ENCODE measurements at regions not wholly inside any gene's neighbourhood (a gene's known extent, or its start where the extent isn't known, plus 50 kb on each side); places are given as distances from the start of the nearest gene placed in this dataset.
"Not testable (repeated sequence)": the region's sequence is repeated elsewhere in the genome, so short reads cannot be mapped to it uniquely, and the experiment has no call there.

- not testable (repeated sequence) for H3K4me2 ChIP-seq (ENCODE audit: low read length); H3K4me1 ChIP-seq (ENCODE audit: insufficient read depth, low read length, severe bottlenecking); H2AFZ ChIP-seq (ENCODE audit: low read length); H3K9ac ChIP-seq (ENCODE audit: low read length); H3K9me2 ChIP-seq (ENCODE audit: low read depth, low read length); H3K27me3 ChIP-seq (ENCODE audit: insufficient read depth, low read length); H4K20me1 ChIP-seq (ENCODE audit: insufficient read depth, low read length); H3K27ac ChIP-seq (ENCODE audit: low read depth, low read length, poor library complexity, severe bottlenecking); H3K36me3 ChIP-seq (ENCODE audit: insufficient read depth, low read length); H3K4me3 ChIP-seq (ENCODE audit: low read depth, low read length, poor library complexity, severe bottlenecking); H3K79me2 ChIP-seq (ENCODE audit: insufficient read depth, low read length); H3F3A ChIP-seq (ENCODE audit: insufficient read depth, low read length); H3K9me3 ChIP-seq (ENCODE audit: low read length)
These were observed 54.8 kb upstream of the FAM90A1 start for GRCh38 chr12:8282181-8282580.

GRCh38 chr12:8285681-8286080, 58.3 kb upstream of the FAM90A1 start:
- not testable (repeated sequence) for H3K79me2 ChIP-seq (ENCODE audit: insufficient read depth, low read length); H3K4me3 ChIP-seq (ENCODE audit: low read depth, low read length, poor library complexity, severe bottlenecking); H3K36me3 ChIP-seq (ENCODE audit: insufficient read depth, low read length); H2AFZ ChIP-seq (ENCODE audit: low read length); H3F3A ChIP-seq (ENCODE audit: insufficient read depth, low read length); H3K4me2 ChIP-seq (ENCODE audit: low read length); H3K9me2 ChIP-seq (ENCODE audit: low read depth, low read length); H3K4me1 ChIP-seq (ENCODE audit: insufficient read depth, low read length, severe bottlenecking); H3K9me3 ChIP-seq (ENCODE audit: low read length); H3K9ac ChIP-seq (ENCODE audit: low read length); H3K27ac ChIP-seq (ENCODE audit: low read depth, low read length, poor library complexity, severe bottlenecking); H4K20me1 ChIP-seq (ENCODE audit: insufficient read depth, low read length); H3K27me3 ChIP-seq (ENCODE audit: insufficient read depth, low read length)

GRCh38 chr12:8291764-8292163, 64.3 kb upstream of the FAM90A1 start:
- not testable (repeated sequence) for H3K79me2 ChIP-seq (ENCODE audit: insufficient read depth, low read length); H3K27me3 ChIP-seq (ENCODE audit: insufficient read depth, low read length); H4K20me1 ChIP-seq (ENCODE audit: insufficient read depth, low read length); H3K4me1 ChIP-seq (ENCODE audit: insufficient read depth, low read length, severe bottlenecking); H3F3A ChIP-seq (ENCODE audit: insufficient read depth, low read length); H3K9ac ChIP-seq (ENCODE audit: low read length); H3K36me3 ChIP-seq (ENCODE audit: insufficient read depth, low read length); H3K9me2 ChIP-seq (ENCODE audit: low read depth, low read length); H3K4me2 ChIP-seq (ENCODE audit: low read length); H3K4me3 ChIP-seq (ENCODE audit: low read depth, low read length, poor library complexity, severe bottlenecking); H3K27ac ChIP-seq (ENCODE audit: low read depth, low read length, poor library complexity, severe bottlenecking); H3K9me3 ChIP-seq (ENCODE audit: low read length); H2AFZ ChIP-seq (ENCODE audit: low read length)

GRCh38 chr12:8294662-8295061, 67.2 kb upstream of the FAM90A1 start:
- H3K27me3 ChIP-seq (ENCODE audit: insufficient read depth, low read length); H4K20me1 ChIP-seq (ENCODE audit: insufficient read depth, low read length); H3K9me3 ChIP-seq (ENCODE audit: low read length); H3K27ac ChIP-seq (ENCODE audit: low read depth, low read length, poor library complexity, severe bottlenecking); H3K4me3 ChIP-seq (ENCODE audit: low read depth, low read length, poor library complexity, severe bottlenecking); H2AFZ ChIP-seq (ENCODE audit: low read length); H3F3A ChIP-seq (ENCODE audit: insufficient read depth, low read length); H3K4me2 ChIP-seq (ENCODE audit: low read length); H3K36me3 ChIP-seq (ENCODE audit: insufficient read depth, low read length); H3K4me1 ChIP-seq (ENCODE audit: insufficient read depth, low read length, severe bottlenecking); H3K9ac ChIP-seq (ENCODE audit: low read length); H3K9me2 ChIP-seq (ENCODE audit: low read depth, low read length); H3K79me2 ChIP-seq (ENCODE audit: insufficient read depth, low read length): not testable (repeated sequence)

- not testable (repeated sequence) for H2AFZ ChIP-seq (ENCODE audit: low read length); H3K9ac ChIP-seq (ENCODE audit: low read length); H3K4me3 ChIP-seq (ENCODE audit: low read depth, low read length, poor library complexity, severe bottlenecking); H3K79me2 ChIP-seq (ENCODE audit: insufficient read depth, low read length); H3K4me2 ChIP-seq (ENCODE audit: low read length); H3K9me2 ChIP-seq (ENCODE audit: low read depth, low read length); H4K20me1 ChIP-seq (ENCODE audit: insufficient read depth, low read length); H3F3A ChIP-seq (ENCODE audit: insufficient read depth, low read length); H3K4me1 ChIP-seq (ENCODE audit: insufficient read depth, low read length, severe bottlenecking); H3K9me3 ChIP-seq (ENCODE audit: low read length); H3K27me3 ChIP-seq (ENCODE audit: insufficient read depth, low read length); H3K36me3 ChIP-seq (ENCODE audit: insufficient read depth, low read length); H3K27ac ChIP-seq (ENCODE audit: low read depth, low read length, poor library complexity, severe bottlenecking)
These were observed 81.2 kb upstream of the FAM90A1 start for GRCh38 chr12:8308611-8309010.

GRCh38 chr12:8315997-8316396, 88.6 kb upstream of the FAM90A1 start:
- H2AFZ ChIP-seq (ENCODE audit: low read length); H3K27ac ChIP-seq (ENCODE audit: low read depth, low read length, poor library complexity, severe bottlenecking); H3K36me3 ChIP-seq (ENCODE audit: insufficient read depth, low read length); H3F3A ChIP-seq (ENCODE audit: insufficient read depth, low read length); H3K79me2 ChIP-seq (ENCODE audit: insufficient read depth, low read length); H3K9me3 ChIP-seq (ENCODE audit: low read length); H3K4me3 ChIP-seq (ENCODE audit: low read depth, low read length, poor library complexity, severe bottlenecking); H3K4me2 ChIP-seq (ENCODE audit: low read length); H3K9ac ChIP-seq (ENCODE audit: low read length); H3K27me3 ChIP-seq (ENCODE audit: insufficient read depth, low read length); H3K9me2 ChIP-seq (ENCODE audit: low read depth, low read length); H4K20me1 ChIP-seq (ENCODE audit: insufficient read depth, low read length); H3K4me1 ChIP-seq (ENCODE audit: insufficient read depth, low read length, severe bottlenecking): not testable (repeated sequence)

GRCh38 chr12:8317675-8318074, 90.3 kb upstream of the FAM90A1 start:
- not testable (repeated sequence) for H3K9ac ChIP-seq (ENCODE audit: low read length); H3K4me1 ChIP-seq (ENCODE audit: insufficient read depth, low read length, severe bottlenecking); H3K9me3 ChIP-seq (ENCODE audit: low read length); H3K36me3 ChIP-seq (ENCODE audit: insufficient read depth, low read length); H3K4me3 ChIP-seq (ENCODE audit: low read depth, low read length, poor library complexity, severe bottlenecking); H3K79me2 ChIP-seq (ENCODE audit: insufficient read depth, low read length); H2AFZ ChIP-seq (ENCODE audit: low read length); H3K27me3 ChIP-seq (ENCODE audit: insufficient read depth, low read length); H4K20me1 ChIP-seq (ENCODE audit: insufficient read depth, low read length); H3K9me2 ChIP-seq (ENCODE audit: low read depth, low read length); H3F3A ChIP-seq (ENCODE audit: insufficient read depth, low read length); H3K27ac ChIP-seq (ENCODE audit: low read depth, low read length, poor library complexity, severe bottlenecking); H3K4me2 ChIP-seq (ENCODE audit: low read length)

- not testable (repeated sequence) for H3K4me3 ChIP-seq (ENCODE audit: low read depth, low read length, poor library complexity, severe bottlenecking); H3K36me3 ChIP-seq (ENCODE audit: insufficient read depth, low read length); H3F3A ChIP-seq (ENCODE audit: insufficient read depth, low read length); H3K27me3 ChIP-seq (ENCODE audit: insufficient read depth, low read length); H3K27ac ChIP-seq (ENCODE audit: low read depth, low read length, poor library complexity, severe bottlenecking); H3K9me2 ChIP-seq (ENCODE audit: low read depth, low read length); H3K9me3 ChIP-seq (ENCODE audit: low read length); H3K4me2 ChIP-seq (ENCODE audit: low read length); H3K9ac ChIP-seq (ENCODE audit: low read length); H4K20me1 ChIP-seq (ENCODE audit: insufficient read depth, low read length); H2AFZ ChIP-seq (ENCODE audit: low read length); H3K79me2 ChIP-seq (ENCODE audit: insufficient read depth, low read length); H3K4me1 ChIP-seq (ENCODE audit: insufficient read depth, low read length, severe bottlenecking)
These were observed 92.9 kb upstream of the FAM90A1 start for GRCh38 chr12:8320251-8320730.
